Activated CD4-positive, alpha-beta T cell treated with anti-CD3 and anti-CD28 coated beads, Interleukin-2, amount 50 U/mL, for 48 hours (primary cell): ENCODE measurements at regions not wholly inside any gene's neighbourhood (a gene's known extent, or its start where the extent isn't known, plus 50 kb on each side); places are given as distances from the start of the nearest gene placed in this dataset.
"Not testable (repeated sequence)": the region's sequence is repeated elsewhere in the genome, so short reads cannot be mapped to it uniquely, and the experiment has no call there.

Experiments used
- DNase-seq, 2 experiments: peaks; one replicate each; pipeline ENCODE4 v3.0.0-alpha.2; 2020

DNA sequence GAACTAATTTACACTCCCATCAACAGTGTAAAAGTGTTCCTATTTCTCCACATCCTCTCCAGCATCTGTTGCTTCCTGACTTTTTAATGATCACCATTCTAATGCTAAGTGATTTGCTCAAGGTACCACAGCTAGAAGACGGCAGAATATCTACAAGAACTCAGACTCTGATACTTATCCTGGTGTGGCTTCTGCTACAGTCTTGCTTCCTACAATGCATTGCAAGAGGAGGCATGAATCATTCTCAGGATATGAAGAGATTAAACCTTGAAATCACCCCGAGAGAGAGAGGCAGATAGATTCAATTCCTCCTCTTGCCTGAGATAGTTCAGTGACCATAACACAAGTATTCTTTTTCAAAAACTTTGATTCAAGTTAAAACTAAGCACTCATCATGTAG lies 306.4 kb downstream of the TBC1D4 start:
- DNase-seq: no peak

DNA sequence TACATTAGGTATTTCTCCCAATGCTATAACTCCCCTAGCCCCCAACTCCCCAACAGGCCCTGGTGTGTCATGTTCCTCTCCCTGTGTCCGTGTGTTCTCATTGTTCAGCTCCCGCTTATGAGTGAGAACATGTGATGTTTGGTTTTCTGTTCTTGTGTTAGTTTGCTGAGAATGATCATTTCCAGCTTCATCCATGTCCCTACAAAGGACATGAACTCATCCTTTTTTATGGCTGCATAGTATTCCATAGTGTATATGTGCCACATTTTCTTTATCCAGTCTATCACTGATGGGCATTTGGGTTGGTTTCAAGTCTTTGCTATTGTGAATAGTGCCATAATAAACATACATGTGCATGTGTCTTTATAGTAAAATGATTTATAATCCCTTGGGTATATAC lies 306.9 kb downstream of the TBC1D4 start:
- not testable (repeated sequence) for DNase-seq

DNA sequence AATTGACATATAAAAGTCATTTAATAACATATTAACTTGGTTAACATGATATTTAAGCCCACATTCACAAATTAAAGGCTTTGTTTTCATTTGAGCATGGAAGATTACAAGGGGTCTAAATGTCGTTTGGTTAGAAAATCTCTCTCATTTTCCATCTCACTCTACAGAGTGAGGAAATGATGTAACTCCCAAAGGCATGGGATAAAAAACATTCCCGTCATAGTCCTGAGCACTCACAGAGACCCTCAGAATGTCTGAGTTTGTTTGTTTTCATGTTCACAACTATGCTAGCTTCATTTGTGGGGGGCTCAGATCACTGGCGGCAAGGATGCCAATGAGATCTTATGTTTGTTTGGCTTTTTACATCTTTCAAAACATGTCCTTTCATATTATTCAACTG lies 307.5 kb downstream of the TBC1D4 start:
- DNase-seq: no peak

DNA sequence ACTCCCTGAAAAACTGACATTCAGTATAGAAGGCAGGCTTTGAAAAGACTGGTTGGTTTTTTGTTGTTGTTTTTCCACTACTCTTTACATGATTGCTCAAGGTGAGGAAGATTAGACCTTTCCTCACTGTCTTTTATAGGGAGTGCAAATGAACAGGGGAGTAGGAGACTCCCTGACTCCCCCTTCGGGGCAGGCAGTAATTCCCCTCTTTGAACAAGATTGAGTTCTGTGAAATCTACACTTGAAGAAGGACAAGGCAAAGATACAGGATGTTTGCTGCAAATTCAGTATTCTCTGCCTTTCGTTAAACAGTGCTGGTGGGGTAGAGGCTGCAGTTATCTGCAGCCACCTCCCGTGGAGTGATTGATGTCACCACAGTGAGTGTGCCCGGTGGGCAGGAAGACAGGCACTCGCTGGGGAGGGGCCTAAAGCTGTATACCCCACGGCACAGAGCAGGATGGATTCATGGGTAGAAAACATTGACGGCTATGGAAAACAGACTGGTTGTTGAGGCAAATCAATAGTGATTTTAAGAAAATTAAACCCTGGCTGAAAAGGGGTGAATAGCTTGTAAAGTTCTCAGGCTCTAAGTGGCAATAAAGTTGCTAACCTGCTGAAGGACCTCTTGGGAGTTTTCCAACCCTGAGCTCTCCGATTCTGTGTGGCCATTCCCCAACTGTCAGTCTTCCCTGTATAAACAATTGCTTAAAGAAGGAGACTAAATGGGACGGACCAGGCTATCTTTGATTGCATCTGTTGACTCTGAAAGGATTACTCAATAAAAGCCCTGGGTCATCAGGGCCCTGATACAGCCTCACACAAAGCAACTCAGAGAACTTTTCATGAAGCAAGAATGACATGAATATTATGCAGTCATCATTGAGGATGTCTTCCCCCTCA lies 308.3 kb downstream of the TBC1D4 start:
- no peak for DNase-seq

DNA sequence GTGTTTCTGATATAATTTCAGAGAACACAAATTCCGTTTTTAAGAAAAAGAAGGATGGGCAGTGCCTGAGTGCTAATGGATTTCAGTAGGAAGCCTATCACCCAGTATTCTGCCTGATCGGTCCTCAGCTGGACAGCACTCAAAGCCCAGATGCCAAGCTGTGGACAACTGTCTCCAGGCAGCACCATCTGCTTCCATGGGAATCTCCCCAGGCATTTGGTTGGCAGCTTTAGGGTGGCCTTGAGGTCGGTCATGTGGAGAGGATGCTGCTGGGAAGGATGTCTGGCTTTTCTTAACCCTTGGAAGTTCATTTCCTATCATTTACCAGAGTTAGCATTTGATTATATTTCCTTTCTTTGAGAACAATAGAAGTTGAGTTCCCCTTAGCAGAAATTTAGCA lies 311.7 kb downstream of the TBC1D4 start:
- no peak for DNase-seq

DNA sequence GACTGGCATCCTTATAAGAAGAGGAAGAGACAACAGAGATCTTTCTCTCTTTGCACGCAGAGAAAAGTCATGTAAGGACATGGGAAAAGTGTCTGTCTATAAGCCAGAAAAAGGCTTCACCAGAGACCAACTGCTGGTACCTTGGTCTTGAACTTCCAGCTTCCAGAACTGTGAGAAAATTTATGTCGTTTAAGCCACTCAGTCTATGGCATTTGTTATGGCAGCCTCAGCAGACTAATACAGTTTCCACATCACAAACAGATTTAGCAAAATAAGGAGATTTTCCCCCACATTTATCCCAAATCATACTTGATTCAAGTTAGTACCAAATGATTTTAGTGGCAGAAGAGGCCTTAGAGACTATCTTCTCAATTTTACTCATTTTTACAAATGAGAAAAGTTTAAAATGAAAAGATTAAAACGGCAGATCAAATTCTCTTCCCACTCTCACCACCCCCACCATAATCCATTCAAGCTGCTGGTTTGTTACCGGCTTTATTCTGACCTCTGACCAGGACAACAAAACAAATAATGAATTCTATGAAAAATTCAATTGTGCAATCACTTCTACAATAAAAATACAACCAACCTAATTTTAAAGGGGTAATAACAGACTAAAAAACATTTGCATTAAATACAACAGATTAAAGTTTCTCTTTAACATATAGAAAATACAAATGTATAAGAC lies 316.3 kb downstream of the TBC1D4 start:
- DNase-seq: no peak

DNA sequence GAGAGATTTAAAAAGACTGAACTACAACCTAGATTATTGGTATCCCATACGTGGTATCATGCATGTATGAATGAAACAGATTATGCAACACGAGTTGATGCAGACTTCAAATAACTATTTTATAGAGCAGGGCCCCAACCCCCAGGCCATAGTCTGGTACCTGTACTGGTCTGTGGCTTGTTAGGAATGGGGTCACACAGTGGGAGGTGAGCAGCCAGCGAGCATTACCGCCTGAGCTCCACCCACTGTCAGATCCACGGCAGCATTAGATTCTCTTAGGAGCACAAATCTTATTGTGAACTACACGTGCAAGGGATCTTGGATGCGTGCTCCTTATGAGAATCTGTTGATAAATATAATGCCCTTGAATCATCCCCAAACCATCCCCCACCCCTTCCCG lies 320.2 kb downstream of the TBC1D4 start:
- DNase-seq: no peak

DNA sequence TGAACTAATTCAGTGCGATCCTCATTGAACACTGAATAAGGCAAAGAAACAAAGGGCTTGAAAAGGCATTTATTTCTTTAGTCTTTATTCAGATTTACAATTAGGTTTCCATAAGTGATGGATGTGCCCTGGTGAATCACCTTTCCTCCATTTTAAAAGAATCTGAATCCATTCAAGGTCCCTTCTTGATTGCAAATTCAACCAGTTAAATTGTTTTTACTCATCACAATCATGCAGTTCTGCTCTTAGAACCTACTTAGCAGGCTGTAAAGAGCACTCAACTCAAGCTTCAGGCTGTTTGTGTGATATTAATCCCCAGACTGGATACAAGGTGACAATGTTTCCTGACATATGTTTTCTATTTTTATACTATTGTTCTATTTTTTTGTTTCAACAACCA lies 321.0 kb downstream of the TBC1D4 start:
- DNase-seq: no peak

DNA sequence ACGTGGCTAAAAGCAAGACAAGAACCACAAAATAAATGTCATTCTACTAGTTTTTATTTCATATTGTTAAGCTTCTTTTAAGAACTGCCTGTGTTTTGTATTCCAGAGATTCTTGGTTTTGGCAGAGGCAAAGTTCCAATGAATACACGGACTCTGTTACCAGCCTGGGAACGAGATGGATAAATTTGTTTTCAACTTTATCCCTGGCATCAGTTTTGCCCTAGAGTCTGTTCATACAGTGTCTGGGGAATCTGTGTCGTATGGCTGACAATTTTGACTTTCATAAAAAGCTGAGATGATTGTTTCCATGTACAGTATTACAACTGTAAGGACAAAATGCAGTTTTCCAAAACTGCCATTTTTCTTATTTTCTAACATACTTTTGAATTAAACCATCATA lies 327.6 kb downstream of the TBC1D4 start:
- no peak for DNase-seq

DNA sequence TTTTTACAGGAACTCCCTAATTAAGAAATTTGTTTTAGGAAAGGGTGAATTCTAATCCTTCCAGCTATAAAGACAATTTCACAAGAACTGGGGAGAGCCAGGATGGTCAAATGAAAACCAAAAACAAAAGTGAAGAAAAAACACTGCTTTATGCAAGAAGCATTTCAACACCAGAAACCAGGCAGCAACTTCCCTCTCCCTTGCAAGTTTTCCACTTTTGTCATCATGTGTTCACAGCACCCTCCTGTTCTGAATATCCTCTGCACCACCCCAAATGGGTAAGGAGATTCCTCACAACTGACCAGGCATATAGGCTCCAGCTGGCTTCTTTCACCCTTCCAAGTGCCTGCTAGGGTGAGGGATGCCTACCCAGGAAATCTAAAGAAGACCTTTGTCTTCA lies 328.1 kb downstream of the TBC1D4 start:
- no peak for DNase-seq

DNA sequence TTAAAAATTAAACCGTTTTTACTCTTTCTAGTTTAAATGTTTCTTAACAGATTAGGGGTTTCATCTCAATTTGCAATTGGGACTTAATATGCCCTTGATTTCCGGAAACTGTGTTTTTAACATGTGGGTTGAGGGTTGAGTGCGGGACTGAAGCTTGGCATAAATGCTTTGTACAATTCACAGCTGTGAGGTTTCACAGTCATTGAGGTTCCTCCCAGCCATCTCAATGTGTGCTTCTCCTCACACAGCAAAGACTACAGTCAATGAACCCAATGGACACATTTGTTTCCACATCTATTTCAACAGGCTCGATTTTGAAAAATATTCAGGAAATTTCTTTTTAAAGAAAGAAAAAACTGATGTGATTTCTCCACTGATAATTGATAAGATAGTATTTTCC lies 328.6 kb downstream of the TBC1D4 start:
- no peak for DNase-seq

DNA sequence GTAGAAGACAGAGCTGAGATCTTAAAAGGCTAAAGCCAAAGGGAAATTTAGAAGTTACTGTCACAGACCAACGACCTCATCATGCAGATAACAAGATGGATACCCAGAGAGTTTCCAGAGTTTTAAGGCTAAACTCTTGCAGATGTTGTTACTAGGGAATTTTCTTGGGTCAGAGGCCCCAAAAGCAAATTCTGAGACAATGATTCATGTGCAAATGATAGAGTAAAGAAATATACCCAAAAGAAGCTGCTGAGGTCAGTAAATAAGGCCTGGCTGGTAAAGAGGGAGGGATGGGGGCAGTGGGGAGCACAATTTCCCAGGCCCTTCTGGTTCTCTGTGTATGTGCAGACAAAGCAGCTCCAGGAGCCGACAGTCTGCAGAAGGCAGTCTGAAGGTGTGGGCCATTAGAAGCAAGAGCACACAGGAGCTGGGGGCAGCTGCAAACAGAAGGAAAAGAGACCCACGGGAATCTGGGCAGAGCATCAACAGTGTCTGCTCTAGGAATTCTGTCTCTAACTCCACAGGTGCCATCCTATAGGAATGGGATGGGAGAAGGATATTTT lies 330.8 kb downstream of the TBC1D4 start:
- DNase-seq: no peak

DNA sequence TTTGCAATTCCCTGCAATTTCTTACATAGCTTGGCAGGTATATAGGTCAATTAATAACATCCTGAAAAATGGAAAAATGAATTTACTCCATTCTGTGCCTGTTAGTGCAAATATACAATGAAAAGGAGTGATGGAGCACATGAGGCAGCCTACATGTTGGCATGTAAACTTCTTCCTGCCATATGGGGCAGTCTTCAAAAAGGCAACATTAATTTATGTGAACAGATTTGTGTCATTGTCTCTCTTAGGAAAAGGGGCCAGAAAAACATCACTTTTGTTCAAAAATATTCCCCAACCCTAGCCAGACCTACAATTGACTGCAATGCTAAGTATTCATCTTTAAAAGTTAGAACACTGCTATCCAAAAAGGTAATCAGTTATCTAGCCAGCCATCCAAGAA lies 332.2 kb downstream of the TBC1D4 start:
- DNase-seq: no peak

DNA sequence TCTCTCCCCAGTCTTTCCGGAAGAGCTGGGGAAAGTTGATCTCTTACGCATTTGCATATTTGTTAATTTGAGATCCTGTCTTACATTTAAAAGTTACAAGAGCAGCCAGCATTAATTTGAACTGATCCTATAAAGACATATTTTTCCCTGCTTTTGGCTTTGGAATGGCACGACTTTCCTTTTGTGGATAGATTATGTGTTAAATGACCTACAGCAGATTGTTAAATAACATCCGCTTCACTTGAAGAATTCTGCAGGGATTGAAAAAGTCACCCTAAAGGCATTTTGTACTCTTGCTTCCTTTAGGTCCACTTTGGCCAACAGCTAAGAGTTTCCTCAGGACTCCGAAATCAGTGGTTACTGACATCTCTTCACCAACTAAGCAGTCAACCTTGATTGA lies 334.0 kb downstream of the TBC1D4 start:
- DNase-seq: no peak

DNA sequence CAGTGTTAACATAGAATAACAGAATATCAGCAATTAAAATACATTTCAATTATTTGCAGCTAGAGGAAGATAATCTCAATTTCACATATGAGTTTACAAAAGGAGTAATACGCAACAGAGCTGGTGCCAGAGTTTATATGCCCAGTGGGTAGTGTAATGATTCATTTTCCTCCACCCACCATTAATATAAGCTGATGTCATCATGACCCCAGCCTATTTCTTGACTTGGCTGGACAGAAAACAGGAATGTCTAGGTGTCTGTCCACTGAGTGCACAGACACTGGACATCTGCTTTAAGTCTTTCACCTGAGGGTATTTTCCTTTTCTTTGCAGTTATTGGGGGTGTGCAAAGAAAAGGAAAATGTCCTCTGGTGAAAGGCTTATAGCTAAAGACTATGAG lies 335.5 kb downstream of the TBC1D4 start:
- DNase-seq: no peak

DNA sequence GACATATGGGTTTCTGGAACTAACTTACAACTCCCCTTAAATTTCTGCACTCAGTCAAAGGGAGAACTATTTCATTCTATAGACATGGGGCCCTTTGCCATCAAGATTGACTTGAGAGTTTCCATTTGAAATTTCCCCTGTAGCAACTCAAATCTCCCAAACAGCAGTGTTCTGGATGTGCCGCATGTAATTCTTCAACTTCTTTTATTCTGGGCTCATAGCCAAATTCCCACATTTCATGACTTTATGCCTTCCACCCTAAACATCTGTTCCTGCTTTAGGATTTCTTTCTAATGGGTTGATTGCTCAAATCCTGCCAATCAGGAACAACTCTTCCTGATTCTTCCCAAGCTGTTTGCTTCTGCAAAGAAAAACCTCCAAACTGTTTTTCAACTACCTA lies 336.0 kb downstream of the TBC1D4 start:
- no peak for DNase-seq

DNA sequence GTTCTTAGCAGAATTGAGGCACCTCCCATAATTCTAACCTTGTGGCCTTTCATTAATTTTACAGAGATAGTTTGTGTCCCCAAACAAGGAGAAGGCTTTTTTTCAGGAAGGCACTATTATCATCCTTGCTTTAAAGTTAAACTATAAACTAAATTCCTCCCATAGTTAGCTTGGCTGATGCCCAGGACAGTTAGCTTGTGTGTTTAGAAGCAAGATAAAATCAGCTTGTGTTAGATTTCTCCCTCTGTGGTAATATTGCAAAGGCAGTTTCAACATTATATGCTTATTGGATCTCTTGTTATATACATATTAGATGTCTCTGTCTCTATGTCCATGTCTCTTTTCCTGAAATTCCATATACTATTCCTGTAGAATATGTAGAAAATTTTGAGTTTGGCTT lies 342.7 kb downstream of the TBC1D4 start:
- DNase-seq: no peak

DNA sequence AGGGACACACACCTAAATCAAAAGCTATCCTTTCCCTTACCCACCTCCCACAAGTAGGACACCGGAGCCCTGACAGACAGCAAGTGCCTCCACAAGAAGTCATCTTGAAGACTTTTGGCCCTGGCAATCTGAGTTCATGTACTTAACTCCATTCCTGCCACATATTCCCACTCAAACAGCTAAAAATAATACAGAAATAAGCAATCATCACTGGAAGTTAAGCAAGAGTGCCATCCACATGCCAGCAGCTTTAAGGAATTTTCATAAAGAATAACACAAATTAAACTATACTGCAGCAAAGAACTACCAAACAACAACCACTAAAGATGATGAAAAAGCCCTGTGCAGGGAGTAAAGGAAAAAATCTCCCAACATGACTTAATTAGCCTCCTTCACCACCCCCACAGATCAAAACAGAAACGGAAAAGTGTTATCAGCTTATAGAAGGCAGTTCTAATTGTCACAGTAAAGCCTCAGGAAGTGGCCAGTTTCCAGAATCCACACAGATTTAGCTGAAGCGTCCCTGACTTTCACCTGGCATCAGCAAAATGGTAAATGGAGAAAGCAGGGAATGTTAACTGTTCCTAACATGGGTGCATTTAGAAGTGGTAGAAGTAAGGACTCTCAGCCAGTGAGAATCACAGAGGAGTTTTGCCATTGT lies 343.9 kb downstream of the TBC1D4 start:
- no peak for DNase-seq

DNA sequence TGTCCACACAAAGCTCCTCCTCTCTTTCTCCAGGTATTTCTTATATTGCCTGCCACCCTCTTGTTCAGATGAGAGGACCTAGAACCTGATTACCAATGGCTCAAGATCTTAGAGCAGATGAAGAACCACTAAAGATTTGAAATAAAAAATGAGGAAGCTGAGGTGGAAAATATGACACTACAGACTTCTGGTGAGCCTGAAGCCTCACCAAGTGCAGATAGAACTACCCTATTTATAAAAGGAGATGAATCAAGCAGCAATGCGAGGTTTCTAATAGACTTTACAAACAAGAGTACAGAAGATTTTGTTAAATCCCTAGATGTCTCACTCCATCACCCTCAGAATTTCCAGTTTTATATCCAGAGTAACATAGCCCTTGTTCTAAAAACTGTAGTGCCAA lies 345.8 kb downstream of the TBC1D4 start:
- DNase-seq: no peak

DNA sequence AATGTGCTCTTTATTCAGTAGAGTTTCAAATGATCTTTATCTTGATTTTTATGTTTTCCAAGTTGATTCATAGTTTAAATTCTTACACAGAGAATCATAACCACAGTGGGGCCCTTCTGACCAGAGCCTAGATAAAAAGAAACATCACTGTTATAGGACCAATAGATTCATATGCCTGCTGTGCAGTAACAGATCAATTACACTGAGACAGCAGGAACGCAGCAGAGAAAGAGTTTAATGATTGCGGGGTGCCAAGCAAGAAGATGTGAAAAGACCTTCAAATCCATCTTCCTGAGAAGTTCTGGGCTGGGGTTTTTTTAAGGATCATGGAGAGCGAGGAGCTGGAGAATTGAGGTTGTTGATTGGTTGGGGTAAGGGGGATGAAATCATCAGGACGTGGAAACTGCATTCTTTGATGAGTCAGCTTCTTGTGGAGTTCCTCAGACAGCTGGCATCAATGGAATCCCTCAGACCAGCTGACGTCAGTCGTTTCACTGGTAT lies 346.6 kb downstream of the TBC1D4 start:
- no peak for DNase-seq

DNA sequence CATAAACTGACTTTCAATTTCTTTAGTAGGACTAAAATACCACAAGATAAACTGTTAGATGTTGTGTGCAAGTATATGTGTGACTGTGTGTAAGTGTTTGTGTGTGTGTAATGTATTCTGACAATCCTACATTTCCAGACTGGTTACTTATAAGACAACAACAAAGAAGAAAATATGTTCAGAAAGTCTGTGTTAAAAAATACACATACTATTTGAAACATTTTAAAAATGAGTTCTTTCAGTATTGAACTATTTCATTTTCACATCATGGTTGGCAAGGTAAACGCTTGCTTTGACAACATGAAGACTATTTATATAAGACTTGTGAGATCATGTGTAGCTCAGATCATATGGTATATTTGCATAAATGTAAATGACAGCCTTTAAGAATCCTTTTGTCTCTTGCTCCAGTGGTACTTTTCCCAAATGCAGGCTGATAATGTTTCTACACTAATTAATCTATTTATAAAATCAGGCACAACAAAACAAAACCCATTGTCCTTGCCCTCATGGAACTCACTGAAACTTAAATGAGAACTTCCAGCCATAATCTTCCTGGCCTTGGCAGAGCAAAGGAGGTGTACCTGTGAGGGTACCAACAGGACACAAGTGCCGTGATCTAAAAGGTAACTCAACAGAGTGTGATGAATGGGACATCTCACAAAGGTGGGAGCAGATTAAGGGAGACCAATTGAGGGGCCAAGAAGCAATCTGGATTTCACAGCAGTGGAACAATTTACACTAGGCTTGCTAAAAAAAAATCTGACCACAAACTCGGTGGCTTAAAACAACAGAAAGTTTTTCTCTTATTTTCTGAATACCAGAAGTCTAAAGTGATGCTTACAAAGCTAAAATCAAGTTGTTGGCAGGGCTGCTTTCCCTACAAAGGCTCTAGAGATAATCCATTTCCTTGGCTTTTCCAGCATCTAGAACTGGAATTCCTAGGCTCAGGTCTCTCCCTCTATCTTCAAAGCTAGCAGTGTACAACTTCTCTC lies 349.0 kb downstream of the TBC1D4 start:
- no peak for DNase-seq

DNA sequence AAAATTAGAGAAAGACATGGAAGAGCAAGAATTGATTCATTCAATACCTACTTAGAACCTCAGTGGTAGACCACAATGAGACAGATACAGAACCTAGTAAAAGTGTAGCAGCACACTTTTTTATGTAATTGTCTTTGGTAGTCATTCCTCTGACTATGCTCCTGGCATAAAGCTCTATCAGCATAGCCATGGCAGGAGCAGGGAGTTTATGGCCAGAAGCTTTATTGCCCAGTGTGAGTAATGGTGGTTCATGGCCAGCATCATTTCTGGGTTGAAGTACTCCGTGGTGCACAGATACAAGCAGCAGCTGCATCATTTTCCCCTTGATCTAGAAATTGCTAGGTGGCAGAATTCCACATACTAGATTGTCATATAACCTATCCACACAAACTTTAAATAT lies 352.6 kb downstream of the TBC1D4 start:
- no peak for DNase-seq
